ENCODE measurements at regions not wholly inside any gene's neighbourhood (a gene's known extent, or its start where the extent isn't known, plus 50 kb on each side); places are given as distances from the start of the nearest gene placed in this dataset.

DNA sequence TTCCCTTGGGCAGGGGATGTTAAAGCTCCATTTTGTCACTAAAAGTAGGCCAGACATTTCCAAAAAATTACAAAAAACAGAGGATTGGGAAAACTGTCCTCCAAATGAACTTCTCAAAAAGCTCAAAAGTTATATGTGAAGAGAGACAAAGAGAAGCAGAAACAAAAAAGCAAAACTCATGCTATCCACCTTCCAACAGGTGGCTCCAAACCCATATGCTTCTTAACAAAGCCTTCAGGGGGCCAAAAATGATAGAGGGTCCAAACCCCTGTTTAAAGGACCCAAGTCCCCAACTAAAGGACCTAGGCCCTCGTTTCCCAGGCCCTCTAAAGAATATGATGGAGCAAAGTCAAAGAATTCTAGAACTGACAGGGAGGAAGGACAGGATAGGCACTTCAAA is 146.7 kb downstream of the AASDHPPT start:
- Mint-ChIP-seq H3K4me3 (no peak overlapping the region), H3K36me3 (no peaks in the 10 kb centered on the region), H3K9me3 (peaks cover 22 to 33% (median 31%) of the 10 kb centered on the region in 3 donors), H3K27ac (no peak overlapping the region), H3K4me1 (no peaks in the 10 kb centered on the region), H3K27me3 (no peaks in the 10 kb centered on the region)
- DNase-seq (no peak), ATAC-seq (replicated peaks in 1 of 4) (no peak)
- ChIA-PET POLR2A (no interaction called here), CTCF (no interaction called here)
- Histone ChIP-seq H3K27me3 (replicated peaks in 1 of 2; ENCODE audit: control insufficient read depth in 2 of 2, extremely low read depth in 1 of 2, insufficient read depth in 2 of 2, low read length in 1 of 2) (no peaks in the 10 kb centered on the region), H3K4me1 (ENCODE audit: control insufficient read depth in 1 of 2, extremely low read depth in 1 of 2, insufficient read depth in 2 of 2, low read length in 2 of 2) (no peaks in the 10 kb centered on the region), H3K27ac (ENCODE audit: low read length) (no peak overlapping the region), H3K9me3 (no peaks in the 10 kb centered on the region), H3K36me3 (ENCODE audit: control insufficient read depth in 2 of 2, extremely low read depth in 1 of 2, insufficient read depth in 1 of 2, low read length in 1 of 2) (no peaks in the 10 kb centered on the region), H3K4me3 (ENCODE audit: control insufficient read depth in 1 of 2, extremely low read depth in 1 of 2, low read length in 1 of 2) (no peak overlapping the region)
- no CpG with 5 or more reads among the region's 1 CpG for WGBS (ENCODE audit: insufficient coverage)

DNA sequence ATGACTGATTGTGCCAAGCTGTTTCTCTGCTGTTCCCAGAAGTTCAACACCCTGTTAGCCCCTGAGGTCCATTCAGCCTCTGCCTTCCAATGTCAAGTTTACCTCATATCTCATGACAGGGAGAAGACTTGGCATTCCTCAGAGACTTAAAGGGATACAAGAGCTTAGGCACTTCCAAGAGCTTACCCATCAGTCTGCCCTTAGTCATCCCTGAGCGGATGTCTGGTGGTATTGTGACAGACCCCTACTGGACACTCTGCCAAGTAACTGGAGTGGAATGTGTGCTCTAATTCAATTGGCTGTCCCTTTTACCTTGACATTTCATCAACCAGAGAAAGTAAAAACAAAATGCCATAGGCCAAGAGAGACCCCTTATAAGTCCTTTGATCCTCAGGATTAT is 151.5 kb downstream of the AASDHPPT start:
- Histone ChIP-seq H3K4me1 (ENCODE audit: control insufficient read depth in 1 of 2, extremely low read depth in 1 of 2, insufficient read depth in 2 of 2, low read length in 2 of 2) (no peaks in the 10 kb centered on the region), H3K27me3 (replicated peaks in 1 of 2; ENCODE audit: control insufficient read depth in 2 of 2, extremely low read depth in 1 of 2, insufficient read depth in 2 of 2, low read length in 1 of 2) (no peaks in the 10 kb centered on the region), H3K4me3 (ENCODE audit: control insufficient read depth in 1 of 2, extremely low read depth in 1 of 2, low read length in 1 of 2) (no peak overlapping the region), H3K9me3 (no peaks in the 10 kb centered on the region), H3K36me3 (ENCODE audit: control insufficient read depth in 2 of 2, extremely low read depth in 1 of 2, insufficient read depth in 1 of 2, low read length in 1 of 2) (no peaks in the 10 kb centered on the region), H3K27ac (ENCODE audit: low read length) (no peak overlapping the region)
- CTCF ChIA-PET: no interaction called here
- Mint-ChIP-seq H3K36me3 (no peaks in the 10 kb centered on the region), H3K4me3 (no peak overlapping the region), H3K27me3 (no peaks in the 10 kb centered on the region), H3K4me1 (no peaks in the 10 kb centered on the region), H3K9me3 (peaks cover 21 to 27% (median 22%) of the 10 kb centered on the region in 3 donors), H3K27ac (no peak overlapping the region)
- DNase-seq: no peak
- ATAC-seq (replicated peaks in 1 of 4): no peak
- no CpG with 5 or more reads among the region's 1 CpG for WGBS (ENCODE audit: insufficient coverage)
- POLR2A ChIA-PET: no interaction called here

DNA sequence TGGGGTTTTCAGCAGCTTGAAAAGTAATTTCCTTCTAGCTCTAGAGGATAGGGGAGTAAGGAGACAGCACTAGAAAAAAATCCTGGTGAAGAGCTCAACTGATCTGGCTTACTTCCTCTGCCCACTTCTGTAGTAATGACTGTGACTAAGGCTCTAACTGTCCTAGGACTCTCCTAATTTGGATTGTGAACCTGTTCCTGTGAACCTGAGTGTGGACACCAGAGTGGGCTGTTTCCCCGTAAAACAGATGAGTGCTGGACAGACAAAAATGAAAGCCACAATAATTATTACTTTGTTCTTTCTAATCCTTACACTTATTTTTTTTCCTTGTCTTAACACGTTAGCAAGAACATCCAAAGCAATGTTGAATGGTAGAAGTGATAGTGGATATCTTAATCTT is 154.1 kb downstream of the AASDHPPT start:
- H3K27me3 ChIP-seq (replicated peaks in 1 of 2; ENCODE audit: control insufficient read depth in 2 of 2, extremely low read depth in 1 of 2, insufficient read depth in 2 of 2, low read length in 1 of 2): no peaks in the 10 kb centered on the region
- ATAC-seq (replicated peaks in 1 of 4): no peak
- POLR2A ChIA-PET: no interaction called here

DNA sequence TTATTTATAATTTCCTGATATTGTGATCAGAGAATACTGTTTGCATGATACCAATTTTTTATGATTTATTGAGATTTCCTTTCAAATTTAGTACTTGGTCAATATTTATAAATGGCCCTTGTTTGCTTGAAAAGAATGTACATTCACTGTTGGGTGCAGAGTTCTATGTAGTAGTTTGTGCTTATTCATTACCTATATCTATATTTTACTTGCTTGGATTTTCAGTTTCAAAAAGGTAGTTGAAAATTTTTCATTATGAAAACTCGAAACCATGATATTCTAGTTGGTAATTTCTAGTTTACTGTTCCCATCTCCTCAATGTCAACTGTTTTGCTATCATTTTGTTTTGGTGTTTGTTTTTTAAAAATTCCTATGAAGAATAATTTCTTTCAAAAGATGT is 155.7 kb downstream of the AASDHPPT start:
- no peaks in the 10 kb centered on the region for H3K36me3 Mint-ChIP-seq
- H3K4me3 Mint-ChIP-seq: no peak overlapping the region
- peaks cover 20 to 25% (median 20%) of the 10 kb centered on the region in 3 donors for H3K9me3 Mint-ChIP-seq
- ATAC-seq (replicated peaks in 1 of 4) (no peak), DNase-seq (no peak)
- WGBS (ENCODE audit: insufficient coverage): no CpG with 5 or more reads among the region's 1 CpG
- no peaks in the 10 kb centered on the region for H3K27me3 Mint-ChIP-seq
- no peak overlapping the region for H3K27ac Mint-ChIP-seq
- ChIA-PET CTCF (no interaction called here), POLR2A (no interaction called here)
- no peaks in the 10 kb centered on the region for H3K27me3 ChIP-seq (replicated peaks in 1 of 2; ENCODE audit: control insufficient read depth in 2 of 2, extremely low read depth in 1 of 2, insufficient read depth in 2 of 2, low read length in 1 of 2)
- no peaks in the 10 kb centered on the region for H3K36me3 ChIP-seq (ENCODE audit: control insufficient read depth in 2 of 2, extremely low read depth in 1 of 2, insufficient read depth in 1 of 2, low read length in 1 of 2)
- H3K4me1 ChIP-seq (ENCODE audit: control insufficient read depth in 1 of 2, extremely low read depth in 1 of 2, insufficient read depth in 2 of 2, low read length in 2 of 2): no peaks in the 10 kb centered on the region
- H3K4me1 Mint-ChIP-seq: no peaks in the 10 kb centered on the region
- no peaks in the 10 kb centered on the region for H3K9me3 ChIP-seq
- H3K27ac ChIP-seq (ENCODE audit: low read length): no peak overlapping the region
- no peak overlapping the region for H3K4me3 ChIP-seq (ENCODE audit: control insufficient read depth in 1 of 2, extremely low read depth in 1 of 2, low read length in 1 of 2)

More for the DNA sequence above, 154.1 kb downstream of the AASDHPPT start:
- Mint-ChIP-seq H3K9me3 (peaks cover 19 to 27% (median 20%) of the 10 kb centered on the region in 3 donors), H3K4me3 (no peak overlapping the region), H3K36me3 (no peaks in the 10 kb centered on the region), H3K27ac (no peak overlapping the region), H3K27me3 (no peaks in the 10 kb centered on the region), H3K4me1 (no peaks in the 10 kb centered on the region)
- Histone ChIP-seq H3K9me3 (no peaks in the 10 kb centered on the region), H3K27ac (ENCODE audit: low read length) (no peak overlapping the region), H3K36me3 (ENCODE audit: control insufficient read depth in 2 of 2, extremely low read depth in 1 of 2, insufficient read depth in 1 of 2, low read length in 1 of 2) (no peaks in the 10 kb centered on the region), H3K4me1 (ENCODE audit: control insufficient read depth in 1 of 2, extremely low read depth in 1 of 2, insufficient read depth in 2 of 2, low read length in 2 of 2) (no peaks in the 10 kb centered on the region), H3K4me3 (ENCODE audit: control insufficient read depth in 1 of 2, extremely low read depth in 1 of 2, low read length in 1 of 2) (no peak overlapping the region)
- DNase-seq: no peak
- CTCF ChIA-PET: interaction anchor here in 1 of 2 donors (0.7 kb wide), 1 partner anchor 62 kb away, joined by 3 read pairs; no protein-coding TSS in a partner anchor
- no CpG with 5 or more reads among the region's 2 CpGs for WGBS (ENCODE audit: insufficient coverage)

DNA sequence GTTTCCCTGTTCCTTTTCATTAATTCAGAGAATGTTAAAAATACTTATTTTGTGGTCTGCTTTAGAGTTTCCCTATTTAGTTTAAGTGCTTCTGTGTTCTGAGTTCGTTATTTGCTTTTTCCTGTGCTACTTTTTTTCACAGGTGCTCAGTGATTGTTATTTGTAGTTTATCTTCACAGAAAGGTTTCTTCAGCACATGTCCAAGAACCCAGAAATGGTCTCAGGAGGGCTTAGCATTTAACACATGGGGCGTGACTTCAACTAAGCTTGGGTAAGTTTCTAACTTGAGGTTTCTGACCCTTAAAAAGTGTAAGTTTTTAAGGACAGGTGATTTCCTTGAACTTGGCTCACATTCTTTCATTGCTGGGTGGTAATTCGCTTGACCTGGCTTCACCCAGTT is 157.3 kb downstream of the AASDHPPT start:
- H3K27me3 ChIP-seq (replicated peaks in 1 of 2; ENCODE audit: control insufficient read depth in 2 of 2, extremely low read depth in 1 of 2, insufficient read depth in 2 of 2, low read length in 1 of 2): no peaks in the 10 kb centered on the region
- H3K4me3 Mint-ChIP-seq: no peak overlapping the region
- no peaks in the 10 kb centered on the region for H3K9me3 ChIP-seq
- H3K36me3 ChIP-seq (ENCODE audit: control insufficient read depth in 2 of 2, extremely low read depth in 1 of 2, insufficient read depth in 1 of 2, low read length in 1 of 2): no peaks in the 10 kb centered on the region
- DNase-seq (no peak), ATAC-seq (replicated peaks in 1 of 4) (no peak)
- H3K9me3 Mint-ChIP-seq: peaks cover 11 to 15% (median 15%) of the 10 kb centered on the region in 3 donors
- ChIA-PET CTCF (no interaction called here), POLR2A (no interaction called here)
- 33% methylated on average over 2 of the region's 3 CpGs for WGBS (ENCODE audit: insufficient coverage)
- H3K4me3 ChIP-seq (ENCODE audit: control insufficient read depth in 1 of 2, extremely low read depth in 1 of 2, low read length in 1 of 2): no peak overlapping the region
- no peak overlapping the region for H3K27ac Mint-ChIP-seq
- H3K36me3 Mint-ChIP-seq: no peaks in the 10 kb centered on the region
- no peak overlapping the region for H3K27ac ChIP-seq (ENCODE audit: low read length)
- no peaks in the 10 kb centered on the region for H3K4me1 ChIP-seq (ENCODE audit: control insufficient read depth in 1 of 2, extremely low read depth in 1 of 2, insufficient read depth in 2 of 2, low read length in 2 of 2)
- no peaks in the 10 kb centered on the region for H3K4me1 Mint-ChIP-seq
- no peaks in the 10 kb centered on the region for H3K27me3 Mint-ChIP-seq

DNA sequence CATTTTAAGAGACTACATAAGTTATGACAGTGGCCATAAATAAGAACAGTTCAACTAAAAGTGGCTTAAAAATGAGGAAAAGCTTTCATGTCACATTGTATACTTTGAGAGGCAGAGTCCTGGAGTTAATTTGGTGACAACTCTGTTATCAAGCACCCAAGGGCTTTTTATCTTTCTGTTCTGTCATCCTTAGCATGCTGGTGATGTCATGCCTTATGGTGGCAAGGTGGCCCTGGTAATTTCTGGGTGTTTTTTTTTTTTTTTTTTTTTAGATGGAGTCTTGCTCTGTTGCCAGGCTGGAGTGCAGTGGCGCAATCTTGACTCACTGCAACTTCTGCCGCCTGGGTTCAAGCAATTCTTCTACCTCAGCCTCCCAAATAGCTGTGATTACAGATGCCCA is 158.8 kb downstream of the AASDHPPT start:
- POLR2A ChIA-PET: no interaction called here
- no CpG with 5 or more reads among the region's 2 CpGs for WGBS (ENCODE audit: insufficient coverage)

DNA sequence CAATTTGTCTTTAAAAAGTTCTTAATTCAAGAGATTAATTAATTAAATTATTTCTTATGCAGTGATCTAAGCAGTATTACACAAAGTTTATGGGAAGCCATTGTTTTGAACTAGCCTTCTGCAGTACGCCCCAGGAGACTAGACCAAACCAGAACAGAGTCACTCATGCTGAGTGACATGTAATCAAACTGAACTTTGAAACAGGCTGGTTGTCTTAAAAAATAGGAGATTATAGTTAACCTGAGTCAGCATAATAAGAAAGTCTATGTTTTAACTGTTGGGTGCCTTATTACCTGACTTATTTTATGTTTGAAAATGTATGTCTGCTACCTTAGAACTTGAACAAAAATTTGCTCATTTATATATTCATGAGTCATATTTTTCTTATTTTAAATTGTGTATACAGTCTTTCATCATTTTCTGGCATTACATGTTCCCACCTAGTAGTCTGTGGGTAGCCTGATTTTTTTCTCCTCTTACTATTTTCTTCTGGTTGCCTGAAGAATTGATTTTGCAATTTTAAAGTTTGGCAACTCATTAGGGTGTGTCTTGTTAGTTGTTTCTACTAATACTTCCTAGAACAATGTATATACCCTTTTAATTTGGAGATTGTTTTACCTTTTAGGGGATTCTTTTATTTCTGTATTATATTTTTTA is 161.4 kb downstream of the AASDHPPT start:
- WGBS (ENCODE audit: insufficient coverage): no CpG with 5 or more reads among the region's 1 CpG
- Mint-ChIP-seq H3K27me3 (no peaks in the 10 kb centered on the region), H3K4me1 (no peaks in the 10 kb centered on the region), H3K4me3 (no peak overlapping the region), H3K36me3 (no peaks in the 10 kb centered on the region), H3K9me3 (peaks cover 0 to 5% (median 0%) of the 10 kb centered on the region in 3 donors), H3K27ac (no peak overlapping the region)
- DNase-seq (no peak), ATAC-seq (replicated peaks in 1 of 4) (no peak)
- no peak overlapping the region for H3K4me3 ChIP-seq (ENCODE audit: control insufficient read depth in 1 of 2, extremely low read depth in 1 of 2, low read length in 1 of 2)
- no peaks in the 10 kb centered on the region for H3K27me3 ChIP-seq (replicated peaks in 1 of 2; ENCODE audit: control insufficient read depth in 2 of 2, extremely low read depth in 1 of 2, insufficient read depth in 2 of 2, low read length in 1 of 2)
- no peak overlapping the region for H3K27ac ChIP-seq (ENCODE audit: low read length)
- no peaks in the 10 kb centered on the region for H3K36me3 ChIP-seq (ENCODE audit: control insufficient read depth in 2 of 2, extremely low read depth in 1 of 2, insufficient read depth in 1 of 2, low read length in 1 of 2)
- no peaks in the 10 kb centered on the region for H3K4me1 ChIP-seq (ENCODE audit: control insufficient read depth in 1 of 2, extremely low read depth in 1 of 2, insufficient read depth in 2 of 2, low read length in 2 of 2)
- ChIA-PET POLR2A (no interaction called here), CTCF (interaction anchor here in 1 of 2 donors (0.6 kb wide), 1 partner anchor 28 kb away, joined by 4 read pairs; no protein-coding TSS in a partner anchor)
- H3K9me3 ChIP-seq: no peaks in the 10 kb centered on the region

More for the DNA sequence above, 158.8 kb downstream of the AASDHPPT start:
- Mint-ChIP-seq H3K36me3 (no peaks in the 10 kb centered on the region), H3K27ac (no peak overlapping the region), H3K27me3 (no peaks in the 10 kb centered on the region), H3K4me3 (no peak overlapping the region), H3K4me1 (no peaks in the 10 kb centered on the region), H3K9me3 (peaks cover 0 to 3% (median 3%) of the 10 kb centered on the region in 3 donors)
- CTCF ChIA-PET: no interaction called here
- Histone ChIP-seq H3K4me3 (ENCODE audit: control insufficient read depth in 1 of 2, extremely low read depth in 1 of 2, low read length in 1 of 2) (no peak overlapping the region), H3K4me1 (ENCODE audit: control insufficient read depth in 1 of 2, extremely low read depth in 1 of 2, insufficient read depth in 2 of 2, low read length in 2 of 2) (no peaks in the 10 kb centered on the region), H3K36me3 (ENCODE audit: control insufficient read depth in 2 of 2, extremely low read depth in 1 of 2, insufficient read depth in 1 of 2, low read length in 1 of 2) (no peaks in the 10 kb centered on the region), H3K27me3 (replicated peaks in 1 of 2; ENCODE audit: control insufficient read depth in 2 of 2, extremely low read depth in 1 of 2, insufficient read depth in 2 of 2, low read length in 1 of 2) (no peaks in the 10 kb centered on the region), H3K27ac (ENCODE audit: low read length) (no peak overlapping the region), H3K9me3 (no peaks in the 10 kb centered on the region)
- no peak for ATAC-seq (replicated peaks in 1 of 4)
- DNase-seq: no peak

All from T-cell (primary cell).